ENCODE measurements at regions not wholly inside any gene's neighbourhood (a gene's known extent, or its start where the extent isn't known, plus 50 kb on each side); places are given as distances from the start of the nearest gene placed in this dataset.

- TF ChIP-seq ZNF77 (CRISPR knock-in tag; IDR thresholded peaks at IDR 0.05) (no peak), CHAMP1 (IDR thresholded peaks at IDR 0.05) (no peak), ZFP91 (CRISPR knock-in tag; IDR thresholded peaks at IDR 0.05) (no peak), MYBL2 (IDR thresholded peaks at IDR 0.05; ENCODE audit: low read depth) (no peak), MYBL2 (CRISPR knock-in tag; IDR thresholded peaks at IDR 0.05; ENCODE audit: borderline replicate concordance) (no peak), ZNF324 (CRISPR knock-in tag; IDR thresholded peaks at IDR 0.05) (no peak), DPF2 (IDR thresholded peaks at IDR 0.05) (no peak), ZFPM2 (CRISPR knock-in tag; IDR thresholded peaks at IDR 0.05) (no peak), PHF21A (IDR thresholded peaks at IDR 0.05; ENCODE audit: borderline replicate concordance, low read depth) (no peak), ZNF589 (CRISPR knock-in tag; IDR thresholded peaks at IDR 0.05; ENCODE audit: low read depth) (no peak), OTX1 (CRISPR knock-in tag; IDR thresholded peaks at IDR 0.05) (no peak), ZNF561 (CRISPR knock-in tag; conservative IDR thresholded peaks at IDR 0.05) (no peak), TRIM24 (IDR thresholded peaks at IDR 0.05) (no peak), ZNF274 (IDR thresholded peaks at IDR 0.05; ENCODE audit: borderline replicate concordance, low read depth, low read length) (no peak), TRIM25 (IDR thresholded peaks at IDR 0.05; ENCODE audit: borderline replicate concordance) (no peak)
- BruUV-seq (replicated peaks), result no TSS peak
- H3K79me2 ChIP-seq (ENCODE audit: control insufficient read depth, insufficient read depth, low read length), result no peaks in the 10 kb centered on the region
- H3K4me1 ChIP-seq (replicated peaks in 1 of 2; ENCODE audit: control insufficient read depth in 2 of 2, insufficient read depth in 2 of 2, low read length in 2 of 2), result no peaks in the 10 kb centered on the region
- H3K27me3 ChIP-seq (ENCODE audit: control insufficient read depth in 2 of 2, insufficient read depth in 2 of 2, low read length in 2 of 2), result no peaks in the 10 kb centered on the region
- CTCF ChIA-PET (ENCODE audit: low intra/inter-chr PET ratio), result no interaction called here
- intact Hi-C loops (cut with micrococcal nuclease) (no loop called here), in situ Hi-C loops (cut with MboI) (no loop called here)
- FAIRE-seq, result no peak
- H3K27ac ChIP-seq (ENCODE audit: extremely low read depth, low read depth, low read length), result no peak overlapping the region
- no peak for DNase-seq (ENCODE audit: extremely low read depth in 1 of 4, low spot score in 3 of 4)
- no peaks in the 10 kb centered on the region for H3K9me1 ChIP-seq (ENCODE audit: control insufficient read depth, insufficient read depth, low read length)
- no peak overlapping the region for H2AFZ ChIP-seq (ENCODE audit: low read depth, low read length)
- no peak overlapping the region for H3K4me3 ChIP-seq
- H3K36me3 ChIP-seq (ENCODE audit: control insufficient read depth, insufficient read depth, low read length), result no peaks in the 10 kb centered on the region
- ATAC-seq, result no peak
- POLR2A ChIA-PET, result no interaction called here
- 0% methylated on average over 4 of the region's 4 CpGs for WGBS (ENCODE audit: insufficient coverage, low coverage, missing lambda C conversion rate)
- H3K9me3 ChIP-seq (replicated peaks; ENCODE audit: control insufficient read depth, insufficient read depth, low read depth, low read length), result no peaks in the 10 kb centered on the region
- no peak overlapping the region for H3K4me2 ChIP-seq (ENCODE audit: insufficient read depth, low read length)
- no peak overlapping the region for H3K9ac ChIP-seq (ENCODE audit: insufficient read depth in 1 of 2, low read depth in 2 of 2, low read length in 2 of 2)
- no peaks in the 10 kb centered on the region for H4K20me1 ChIP-seq (replicated peaks; ENCODE audit: control insufficient read depth, insufficient read depth, low read length)
Observed at GRCh38 chr9:16071400-16071799, 518.6 kb downstream of the CCDC171 start.

Measured in K562 (cell line).